ENCODE measurements at regions not wholly inside any gene's neighbourhood (a gene's known extent, or its start where the extent isn't known, plus 50 kb on each side); places are given as distances from the start of the nearest gene placed in this dataset.

- no peak for TF ChIP-seq CTCF (IDR thresholded peaks at IDR 0.05; ENCODE audit: low read depth, low read length)
- no peak for TF ChIP-seq POLR2A (IDR thresholded peaks at IDR 0.05; ENCODE audit: extremely low read depth, insufficient read length)
- no peak for TF ChIP-seq MYC (IDR thresholded peaks at IDR 0.05; ENCODE audit: low read depth, low read length)
These were observed 162.7 kb upstream of the RPL38 start for GRCh38 chr17:74040729-74041128.
